H9 (cell line): ENCODE measurements at regions not wholly inside any gene's neighbourhood (a gene's known extent, or its start where the extent isn't known, plus 50 kb on each side); places are given as distances from the start of the nearest gene placed in this dataset.

Experiments
- DNase-seq: peaks from one replicate; pipeline ENCODE4 v3.0.0-alpha.2; 2017
- H2AFZ ChIP-seq: one replicate; pipeline ENCODE4 v1.6.1; 2013; ENCODE audit warnings: mild to moderate bottlenecking, low read length, control low read depth, moderate library complexity
- H2AK5ac ChIP-seq: 2 replicates; pipeline ENCODE4 v1.6.1; 2013; ENCODE audit warnings: low read length, control low read depth, mixed read lengths; ENCODE audit not compliant: insufficient read length
- H2BK120ac ChIP-seq: one replicate; pipeline ENCODE4 v1.6.1; 2013; ENCODE audit warnings: low read depth, mild to moderate bottlenecking, low read length, control low read depth, inconsistent platforms; ENCODE audit not compliant: poor library complexity, severe bottlenecking
- H2BK12ac ChIP-seq: 2 replicates; pipeline ENCODE4 v1.6.1; 2013; ENCODE audit warnings: low read length, control low read depth, mixed read lengths, low read depth; ENCODE audit not compliant: insufficient read length
- H2BK15ac ChIP-seq: 2 replicates; pipeline ENCODE4 v1.6.1; 2013; ENCODE audit warnings: low read depth, low read length, control low read depth
- H2BK20ac ChIP-seq: one replicate; pipeline ENCODE4 v1.6.1; 2013; ENCODE audit warnings: low read depth, mild to moderate bottlenecking, low read length, control low read depth, inconsistent platforms; ENCODE audit not compliant: poor library complexity, severe bottlenecking
- H2BK5ac ChIP-seq: 2 replicates; pipeline ENCODE4 v1.6.1; 2013; ENCODE audit warnings: low read length, control low read depth, mixed read lengths; ENCODE audit not compliant: insufficient read length
- H3K14ac ChIP-seq: 2 replicates; pipeline ENCODE4 v1.6.1; 2013; ENCODE audit warnings: low read length, control low read depth; ENCODE audit not compliant: insufficient read depth
- H3K18ac ChIP-seq: 2 replicates; pipeline ENCODE4 v1.6.1; 2013; ENCODE audit warnings: low read depth, mild to moderate bottlenecking, mixed read lengths, low read length, control low read depth; ENCODE audit not compliant: insufficient read length
- H3K23ac ChIP-seq: 2 replicates; pipeline ENCODE4 v1.6.1; 2013; ENCODE audit warnings: low read length, control low read depth, mixed read lengths, low read depth; ENCODE audit not compliant: insufficient read length
- H3K23me2 ChIP-seq: 2 replicates; pipeline ENCODE4 v1.6.1; 2013; ENCODE audit warnings: low read depth, mild to moderate bottlenecking, mixed read lengths, low read length, control low read depth; ENCODE audit not compliant: insufficient read length, poor library complexity, severe bottlenecking
- H3K27ac ChIP-seq: 2 replicates; pipeline ENCODE4 v1.5.1; 2013; ENCODE audit warnings: low read length, control low read depth, mixed read lengths, low read depth; ENCODE audit not compliant: insufficient read length
- H3K27me3 ChIP-seq: 2 replicates; pipeline ENCODE4 v1.6.1; 2013; ENCODE audit warnings: low read length, control low read depth, inconsistent platforms; ENCODE audit not compliant: insufficient read depth
- H3K4ac ChIP-seq: 2 replicates; pipeline ENCODE4 v1.6.1; 2013; ENCODE audit warnings: low read depth, mild to moderate bottlenecking, control low read depth, inconsistent platforms, low read length, moderate library complexity
- H3K4me1 ChIP-seq: 2 replicates; pipeline ENCODE4 v1.6.1; 2013; ENCODE audit warnings: low read length, control low read depth, inconsistent platforms; ENCODE audit not compliant: insufficient read depth
- H3K4me2 ChIP-seq: 2 replicates; pipeline ENCODE4 v1.6.1; 2013; ENCODE audit warnings: low read length, control low read depth, mixed read lengths; ENCODE audit not compliant: insufficient read length, insufficient read depth
- H3K56ac ChIP-seq: 2 replicates; pipeline ENCODE4 v1.6.1; 2013; ENCODE audit warnings: low read depth, mild to moderate bottlenecking, mixed read lengths, low read length, control low read depth; ENCODE audit not compliant: insufficient read length
- H3K79me1 ChIP-seq: 2 replicates; pipeline ENCODE4 v1.6.1; 2013; ENCODE audit warnings: low read depth, mild to moderate bottlenecking, moderate library complexity, low read length, control low read depth, inconsistent platforms; ENCODE audit not compliant: insufficient read depth, poor library complexity, severe bottlenecking
- H3K79me2 ChIP-seq: 2 replicates; pipeline ENCODE4 v1.6.1; 2013; ENCODE audit warnings: low read length, control low read depth, inconsistent platforms; ENCODE audit not compliant: insufficient read depth
- H3K9ac ChIP-seq: 2 replicates; pipeline ENCODE4 v1.6.1; 2013; ENCODE audit warnings: low read length, control low read depth, mixed read lengths; ENCODE audit not compliant: insufficient read length; ENCODE audit errors: extremely low read depth
- H3K9me3 ChIP-seq: one replicate; pipeline ENCODE4 v1.6.1; 2013; ENCODE audit warnings: low read depth, low read length, inconsistent platforms; ENCODE audit not compliant: control insufficient read depth
- H3T11ph ChIP-seq: one replicate; pipeline ENCODE4 v1.6.1; 2013; ENCODE audit warnings: mild to moderate bottlenecking, low read length, control low read depth, inconsistent platforms
- H4K20me1 ChIP-seq: one replicate; pipeline ENCODE4 v1.6.1; 2013; ENCODE audit not compliant: control insufficient read depth, insufficient read length, insufficient read depth
- H4K5ac ChIP-seq: 2 replicates; pipeline ENCODE4 v1.6.1; 2013; ENCODE audit warnings: low read depth, mild to moderate bottlenecking, mixed read lengths, low read length, control low read depth; ENCODE audit not compliant: insufficient read length
- H4K8ac ChIP-seq: replicated peaks from 2 replicates; pipeline ENCODE4 v1.6.1; 2013; ENCODE audit warnings: low read length, control low read depth, mixed read lengths, low read depth; ENCODE audit not compliant: insufficient read length
- H4K91ac ChIP-seq: 2 replicates; pipeline ENCODE4 v1.6.1; 2013; ENCODE audit warnings: low read depth, mild to moderate bottlenecking, moderate library complexity, mixed read lengths, low read length, control low read depth; ENCODE audit not compliant: insufficient read length
- H3K27ac Mint-ChIP-seq, 3 experiments: 2 replicates in 2 of 3; 3 replicates in 1 of 3; pipeline ENCODE4 v1.8.0; 2020 to 2021; ENCODE audit warnings: mixed read lengths in 3 of 3, mild to moderate bottlenecking in 1 of 3, moderate library complexity in 1 of 3
- H3K27me3 Mint-ChIP-seq: 2 replicates; pipeline ENCODE4 v1.8.0; 2021; ENCODE audit warnings: low read depth, mild to moderate bottlenecking, moderate library complexity, mixed read lengths
- H3K36me3 Mint-ChIP-seq, 3 experiments: 2 replicates in 2 of 3; 3 replicates in 1 of 3; pipeline ENCODE4 v1.8.0; 2020 to 2021; ENCODE audit warnings: low read depth in 3 of 3, mixed read lengths in 3 of 3; ENCODE audit not compliant: insufficient read depth in 1 of 3
- H3K4me1 Mint-ChIP-seq, 2 experiments: 2 replicates each; pipeline ENCODE4 v1.8.0; 2020; ENCODE audit warnings: mixed read lengths in 2 of 2
- H3K4me3 Mint-ChIP-seq, 2 experiments: 2 replicates in 1 of 2; 3 replicates in 1 of 2; pipeline ENCODE4 v1.8.0; 2020 to 2021; ENCODE audit warnings: mild to moderate bottlenecking in 2 of 2, mixed read lengths in 2 of 2, moderate library complexity in 1 of 2
- H3K9me3 Mint-ChIP-seq, 2 experiments: 2 replicates in 1 of 2; 3 replicates in 1 of 2; pipeline ENCODE4 v1.8.0; 2020; ENCODE audit warnings: mild to moderate bottlenecking in 2 of 2, mixed read lengths in 2 of 2, moderate library complexity in 1 of 2
- WGBS: extraction: QIAGEN DNeasy Blood & Tissue Kit; methylation state at CpG from one replicate; pipeline ENCODE4 v1.1.7; 2013; ENCODE audit warnings: missing lambda C conversion rate, low lambda C conversion rate, mixed read lengths; ENCODE audit not compliant: insufficient read length; ENCODE audit errors: extremely low coverage; 5-methylcytosine and 5-hydroxymethylcytosine counted together
- TF ChIP-seq, protein P1 (sequence below): fragments of 200-600 bp; sonication (generic); conservative IDR thresholded peaks from 3 replicates; pipeline ENCODE4 v1.8.0; 2021; ENCODE audit warnings: antibody characterized with exemption, mild to moderate bottlenecking

DNA sequence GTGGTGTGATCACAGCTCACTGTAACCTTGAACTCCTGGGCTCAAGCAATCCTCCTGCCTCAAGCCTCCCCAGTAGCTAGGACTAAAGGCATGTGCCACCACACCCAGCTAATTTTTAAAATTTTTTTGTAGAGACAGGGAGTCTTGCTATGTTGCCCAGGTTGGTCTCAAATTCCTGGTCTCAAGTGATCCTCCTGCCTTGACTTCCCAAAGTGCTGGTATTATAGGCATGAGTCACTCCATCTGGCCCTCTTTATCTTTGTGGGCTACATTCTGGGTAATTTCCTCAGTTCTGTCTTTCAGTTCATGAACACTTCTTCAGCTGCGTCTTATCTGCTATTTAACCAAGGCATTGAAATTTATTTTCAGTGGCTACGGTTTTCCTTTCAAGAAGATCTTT, 196.6 kb upstream of the IER5L start:
- peaks cover 0 to 16% (median 2%) of the 10 kb centered on the region in 3 experiments; a peak in 3 of 7 replicates for H3K36me3 Mint-ChIP-seq
- H3K18ac ChIP-seq, result no peak overlapping the region
- H3K9ac ChIP-seq, result no peak overlapping the region
- no peak overlapping the region for H3K4ac ChIP-seq
- H2BK5ac ChIP-seq, result no peak overlapping the region
- H2BK15ac ChIP-seq, result no peak overlapping the region
- H3K79me2 ChIP-seq, result no peaks in the 10 kb centered on the region
- H2AK5ac ChIP-seq, result no peak overlapping the region
- H2BK20ac ChIP-seq, result no peak overlapping the region
- TF ChIP-seq, protein P1, sequence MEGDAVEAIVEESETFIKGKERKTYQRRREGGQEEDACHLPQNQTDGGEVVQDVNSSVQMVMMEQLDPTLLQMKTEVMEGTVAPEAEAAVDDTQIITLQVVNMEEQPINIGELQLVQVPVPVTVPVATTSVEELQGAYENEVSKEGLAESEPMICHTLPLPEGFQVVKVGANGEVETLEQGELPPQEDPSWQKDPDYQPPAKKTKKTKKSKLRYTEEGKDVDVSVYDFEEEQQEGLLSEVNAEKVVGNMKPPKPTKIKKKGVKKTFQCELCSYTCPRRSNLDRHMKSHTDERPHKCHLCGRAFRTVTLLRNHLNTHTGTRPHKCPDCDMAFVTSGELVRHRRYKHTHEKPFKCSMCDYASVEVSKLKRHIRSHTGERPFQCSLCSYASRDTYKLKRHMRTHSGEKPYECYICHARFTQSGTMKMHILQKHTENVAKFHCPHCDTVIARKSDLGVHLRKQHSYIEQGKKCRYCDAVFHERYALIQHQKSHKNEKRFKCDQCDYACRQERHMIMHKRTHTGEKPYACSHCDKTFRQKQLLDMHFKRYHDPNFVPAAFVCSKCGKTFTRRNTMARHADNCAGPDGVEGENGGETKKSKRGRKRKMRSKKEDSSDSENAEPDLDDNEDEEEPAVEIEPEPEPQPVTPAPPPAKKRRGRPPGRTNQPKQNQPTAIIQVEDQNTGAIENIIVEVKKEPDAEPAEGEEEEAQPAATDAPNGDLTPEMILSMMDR, result no peak
- H3K4me3 Mint-ChIP-seq, result no peak overlapping the region
- H3K27ac Mint-ChIP-seq, result no peak overlapping the region
- H3K4me2 ChIP-seq, result no peak overlapping the region
- H4K5ac ChIP-seq, result no peak overlapping the region
- no peak overlapping the region for H3K56ac ChIP-seq
- no peak for DNase-seq
- H3K4me1 Mint-ChIP-seq, result peaks cover 10 to 19% of the 10 kb centered on the region in 2 experiments; a peak in 3 of 4 replicates
- H3K9me3 Mint-ChIP-seq, result peaks cover 13 to 20% of the 10 kb centered on the region in 2 experiments
- H3K27me3 Mint-ChIP-seq, result peaks cover 17% of the 10 kb centered on the region
- H3K23ac ChIP-seq, result no peak overlapping the region
- no peak overlapping the region for H2AFZ ChIP-seq
- no peak overlapping the region for H4K91ac ChIP-seq
- H3K4me1 ChIP-seq, result no peaks in the 10 kb centered on the region
- H3K14ac ChIP-seq, result no peak overlapping the region
- no peaks in the 10 kb centered on the region for H3K9me3 ChIP-seq
- no peak overlapping the region for H3K27ac ChIP-seq
- H4K20me1 ChIP-seq, result no peaks in the 10 kb centered on the region
- no peaks in the 10 kb centered on the region for H3K79me1 ChIP-seq
- H3T11ph ChIP-seq, result no peak overlapping the region
- H4K8ac ChIP-seq, result no peak overlapping the region
- no peak overlapping the region for H2BK12ac ChIP-seq
- no CpG with 5 or more reads among the region's 2 CpGs for WGBS
- H2BK120ac ChIP-seq, result no peak overlapping the region
- no peaks in the 10 kb centered on the region for H3K27me3 ChIP-seq
- H3K23me2 ChIP-seq, result no peaks in the 10 kb centered on the region
